Endothelial cell of umbilical vein (primary cell): ENCODE measurements at regions not wholly inside any gene's neighbourhood (a gene's known extent, or its start where the extent isn't known, plus 50 kb on each side); places are given as distances from the start of the nearest gene placed in this dataset.

Source experiments
- BruUV-seq: library from RNA; stranded (reverse); fragments of 400-500 nt; replicated peaks from 2 replicates; lab custom pipeline; 2021; lab: Mats Ljungman, UMichigan
- CTCF ChIA-PET: fragments of 300-600, 350-600 bp; sonication (Branson Sonifier 250); formaldehyde crosslinking; loops from one replicate; lab custom pipeline; 2021; ENCODE audit warnings: antibody characterized with exemption, inconsistent platforms; lab: Charles Lee
- POLR2A ChIA-PET: fragments of 300-600, 350-600 bp; sonication (Branson Sonifier 250); formaldehyde crosslinking; loops from one replicate; lab custom pipeline; 2021; ENCODE audit warnings: antibody characterized with exemption, inconsistent platforms; lab: Charles Lee
- DNase-seq: peaks from one replicate; pipeline ENCODE4 v3.0.0-alpha.2; 2011; ENCODE audit warnings: low read depth, low spot score
- FAIRE-seq: peaks from 2 replicates; lab custom pipeline; 2011; peaks lifted over from hg19 to GRCh38; lab: Jason Lieb, UNC
- H2AFZ ChIP-seq: 2 replicates; pipeline ENCODE4 v1.6.0; 2012; ENCODE audit warnings: low read depth, low read length, control low read depth, inconsistent platforms
- H3K27ac ChIP-seq: 2 replicates; pipeline ENCODE4 v1.5.1; 2011; ENCODE audit warnings: low read depth, mild to moderate bottlenecking, control low read depth, low read length, moderate library complexity; ENCODE audit not compliant: insufficient read depth
- H3K27me3 ChIP-seq, 2 experiments: 2 replicates each; pipeline versions ENCODE4 v1.6.0 to v1.6.1; 2011; ENCODE audit warnings: low read length in 2 of 2, mixed read lengths in 1 of 2; ENCODE audit not compliant: control insufficient read depth in 2 of 2, insufficient read depth in 2 of 2
- H3K36me3 ChIP-seq, 2 experiments: 2 replicates in 1 of 2; 3 replicates in 1 of 2; pipeline ENCODE4 v1.5.1; 2011; ENCODE audit warnings: low read length in 2 of 2, mild to moderate bottlenecking in 1 of 2, moderate library complexity in 1 of 2; ENCODE audit not compliant: control insufficient read depth in 2 of 2, insufficient read depth in 2 of 2; ENCODE audit errors: extremely low read depth in 1 of 2
- H3K4me1 ChIP-seq: 3 replicates; pipeline ENCODE4 v1.5.1; 2011; ENCODE audit warnings: mild to moderate bottlenecking, low read length; ENCODE audit not compliant: control insufficient read depth, insufficient read depth; ENCODE audit errors: extremely low read depth
- H3K4me2 ChIP-seq: 2 replicates; pipeline ENCODE4 v1.6.1; 2011; ENCODE audit warnings: low read length, control low read depth, mixed read lengths; ENCODE audit not compliant: insufficient read depth
- H3K4me3 ChIP-seq, 3 experiments: fragments of 200-600 bp in 1 of 3; sonication (generic), shearing (Covaris generic) in 1 of 3; replicated peaks in 1 of 3; 2 replicates each; pipeline ENCODE4 v1.5.1; 2011 to 2016; ENCODE audit warnings: control low read depth in 3 of 3, low read length in 3 of 3, mild to moderate bottlenecking in 2 of 3, inconsistent platforms in 1 of 3, low read depth in 1 of 3, moderate library complexity in 1 of 3; ENCODE audit not compliant: insufficient read depth in 1 of 3
- H3K79me2 ChIP-seq: 2 replicates; pipeline ENCODE4 v1.6.0; 2012; ENCODE audit warnings: low read length, inconsistent platforms; ENCODE audit not compliant: control insufficient read depth, insufficient read depth
- H3K9ac ChIP-seq: replicated peaks from 2 replicates; pipeline ENCODE3; 2011; ENCODE audit warnings: low read length, control low read depth; ENCODE audit not compliant: insufficient read depth; ENCODE audit errors: extremely low read depth
- H3K9me1 ChIP-seq: replicated peaks from 3 replicates; pipeline ENCODE4 v1.6.0; 2011; ENCODE audit warnings: mild to moderate bottlenecking, low read length; ENCODE audit not compliant: control insufficient read depth, insufficient read depth; ENCODE audit errors: extremely low read depth
- H3K9me3 ChIP-seq: replicated peaks from 2 replicates; pipeline ENCODE4 v1.5.1; 2012; ENCODE audit warnings: low read length, inconsistent platforms; ENCODE audit not compliant: control insufficient read depth, insufficient read depth
- H4K20me1 ChIP-seq: replicated peaks from 2 replicates; pipeline ENCODE3; 2011; ENCODE audit warnings: mild to moderate bottlenecking, low read length; ENCODE audit not compliant: control insufficient read depth, insufficient read depth; ENCODE audit errors: extremely low read depth
- CTCF ChIP-seq, 2 donors: IDR thresholded peaks; 1 replicate in 1 of 2; 2 replicates in 1 of 2; pipeline ENCODE4 v1.5.1; 2011; ENCODE audit warnings: low read length in 2 of 2, mild to moderate bottlenecking in 2 of 2, moderate library complexity in 2 of 2, control low read depth in 1 of 2, inconsistent platforms in 1 of 2, low read depth in 1 of 2; ENCODE audit not compliant: insufficient read depth in 1 of 2; ENCODE audit errors: extremely low read depth in 1 of 2
- EZH2 ChIP-seq: IDR thresholded peaks from 2 replicates; pipeline ENCODE4 v1.6.1; 2012; ENCODE audit warnings: borderline replicate concordance, low read depth, mild to moderate bottlenecking, moderate library complexity, low read length, inconsistent platforms; ENCODE audit not compliant: severe bottlenecking
- FOS ChIP-seq: IDR thresholded peaks from 2 replicates; pipeline ENCODE4 v1.6.1; 2011; ENCODE audit warnings: mild to moderate bottlenecking, low read length, moderate library complexity, borderline replicate concordance; ENCODE audit not compliant: insufficient read depth
- GATA2 ChIP-seq: IDR thresholded peaks from 2 replicates; pipeline ENCODE4 v1.7.0; 2011; ENCODE audit warnings: low read depth, mild to moderate bottlenecking, moderate library complexity, mixed read lengths, low read length; ENCODE audit not compliant: insufficient read length, insufficient read depth
- JUN ChIP-seq: IDR thresholded peaks from 2 replicates; pipeline ENCODE4 v1.6.1; 2011; ENCODE audit warnings: borderline replicate concordance, low read depth; ENCODE audit not compliant: insufficient read length, insufficient read depth
- MAX ChIP-seq: IDR thresholded peaks from 2 replicates; pipeline ENCODE4 v1.6.1; 2011; ENCODE audit not compliant: insufficient read depth, insufficient read length
- MYC ChIP-seq: IDR thresholded peaks from one replicate; pipeline ENCODE4 v1.6.1; 2011; ENCODE audit warnings: mild to moderate bottlenecking, low read depth, low read length
- POLR2A ChIP-seq: IDR thresholded peaks from 2 replicates; pipeline ENCODE4 v1.6.1; 2012; ENCODE audit warnings: low read depth, mild to moderate bottlenecking, control low read depth, low read length
- POLR2AphosphoS5 ChIP-seq: IDR thresholded peaks from 2 replicates; pipeline ENCODE4 v1.6.1; 2012; ENCODE audit warnings: low read depth, mild to moderate bottlenecking, control low read depth, low read length, moderate library complexity; ENCODE audit not compliant: insufficient read depth
- dilution Hi-C: fragments of 300-500 bp; cut with MboI; formaldehyde crosslinking; loops from one replicate; pipeline ENCODE4 v1.15.0; 2019; ENCODE audit warnings: low sequenced_read_pairs; ENCODE audit not compliant: extremely low pct_ligation_motif_present
- intact Hi-C: fragments of 100-400 bp; cut with micrococcal nuclease; formaldehyde crosslinking; loops from one replicate; pipeline ENCODE4 v1.10.0; 2022

- H3K36me3 ChIP-seq, result no peaks in the 10 kb centered on the region
- no peaks in the 10 kb centered on the region for H3K4me1 ChIP-seq
- H3K4me2 ChIP-seq, result no peak overlapping the region
- H2AFZ ChIP-seq, result no peak overlapping the region
- no peaks in the 10 kb centered on the region for H3K79me2 ChIP-seq
- BruUV-seq, result no TSS peak
- no peaks in the 10 kb centered on the region for H4K20me1 ChIP-seq
- no peaks in the 10 kb centered on the region for H3K9me3 ChIP-seq
- DNase-seq (no peak), FAIRE-seq (no peak)
- no peak overlapping the region for H3K4me3 ChIP-seq
- no peak overlapping the region for H3K27ac ChIP-seq
- TF ChIP-seq MAX, result no peak
- no peak for TF ChIP-seq POLR2A
- no peak for TF ChIP-seq JUN
- no peak for TF ChIP-seq FOS
- no peak for TF ChIP-seq EZH2
- no peak for TF ChIP-seq POLR2AphosphoS5
- no peak for TF ChIP-seq MYC
- no peak for TF ChIP-seq GATA2
- no peak for TF ChIP-seq CTCF (IDR thresholded peaks at IDR 0.05; ENCODE audit: extremely low read depth in 1 of 2, insufficient read depth in 1 of 2, low read depth in 1 of 2, low read length in 2 of 2)
- POLR2A ChIA-PET, result no interaction called here
- H3K9me1 ChIP-seq, result no peaks in the 10 kb centered on the region
- CTCF ChIA-PET, result interaction anchor here (0.9 to 1.0 kb wide), 2 partner anchors 9 to 51 kb away, joined by 3 read pairs; no protein-coding TSS in a partner anchor
- dilution Hi-C loops, result no loop called here
- no peaks in the 10 kb centered on the region for H3K27me3 ChIP-seq
- intact Hi-C loops, result no loop called here
- H3K9ac ChIP-seq, result no peak overlapping the region
Observed at GRCh38 chr16:63512910-63513309, 1476.7 kb upstream of the CDH8 start.
